ENCODE measurements at regions not wholly inside any gene's neighbourhood (a gene's known extent, or its start where the extent isn't known, plus 50 kb on each side); places are given as distances from the start of the nearest gene placed in this dataset.

GRCh38 chr12:89833337-89834252 is 125.0 kb upstream of the ATP2B1 start:
- Histone ChIP-seq H3K27ac (no peak overlapping the region), H3K4me3 (no peak overlapping the region), H3K36me3 (no peaks in the 10 kb centered on the region), H3K27me3 (ENCODE audit: low read depth) (no peaks in the 10 kb centered on the region), H3K9me3 (no peaks in the 10 kb centered on the region), H3K4me1 (no peaks in the 10 kb centered on the region)
- ATAC-seq, result no peak
- intact Hi-C loops (cut with DNase I), result no loop called here
- DNase-seq, result no peak
- TF ChIP-seq, protein P1, sequence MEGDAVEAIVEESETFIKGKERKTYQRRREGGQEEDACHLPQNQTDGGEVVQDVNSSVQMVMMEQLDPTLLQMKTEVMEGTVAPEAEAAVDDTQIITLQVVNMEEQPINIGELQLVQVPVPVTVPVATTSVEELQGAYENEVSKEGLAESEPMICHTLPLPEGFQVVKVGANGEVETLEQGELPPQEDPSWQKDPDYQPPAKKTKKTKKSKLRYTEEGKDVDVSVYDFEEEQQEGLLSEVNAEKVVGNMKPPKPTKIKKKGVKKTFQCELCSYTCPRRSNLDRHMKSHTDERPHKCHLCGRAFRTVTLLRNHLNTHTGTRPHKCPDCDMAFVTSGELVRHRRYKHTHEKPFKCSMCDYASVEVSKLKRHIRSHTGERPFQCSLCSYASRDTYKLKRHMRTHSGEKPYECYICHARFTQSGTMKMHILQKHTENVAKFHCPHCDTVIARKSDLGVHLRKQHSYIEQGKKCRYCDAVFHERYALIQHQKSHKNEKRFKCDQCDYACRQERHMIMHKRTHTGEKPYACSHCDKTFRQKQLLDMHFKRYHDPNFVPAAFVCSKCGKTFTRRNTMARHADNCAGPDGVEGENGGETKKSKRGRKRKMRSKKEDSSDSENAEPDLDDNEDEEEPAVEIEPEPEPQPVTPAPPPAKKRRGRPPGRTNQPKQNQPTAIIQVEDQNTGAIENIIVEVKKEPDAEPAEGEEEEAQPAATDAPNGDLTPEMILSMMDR (IDR thresholded peaks at IDR 0.05), result no peak

DNA sequence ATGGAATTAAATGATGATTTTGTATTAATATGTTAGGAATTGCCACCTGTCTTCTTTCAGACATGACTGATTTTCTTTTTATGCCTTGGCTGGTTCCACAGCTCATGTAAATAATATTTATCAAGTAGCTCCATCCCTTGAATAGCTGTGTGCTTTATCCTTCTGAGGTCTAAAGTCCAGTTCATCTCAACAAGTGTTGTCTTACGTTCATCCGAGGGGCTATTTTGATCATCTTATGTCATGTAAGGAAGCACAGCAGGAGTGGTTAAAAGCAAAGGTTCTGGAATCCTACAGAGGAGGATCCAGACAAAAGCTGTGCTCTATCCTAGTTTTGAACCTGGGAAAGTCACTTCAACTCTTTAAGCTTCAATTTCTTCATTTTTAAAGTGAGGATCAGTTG is 123.7 kb upstream of the ATP2B1 start:
- no peak for DNase-seq
- intact Hi-C loops (cut with DNase I), result no loop called here
- H3K4me3 ChIP-seq, result no peak overlapping the region
- H3K27me3 ChIP-seq (ENCODE audit: low read depth), result no peaks in the 10 kb centered on the region
- TF ChIP-seq, protein P1 (IDR thresholded peaks at IDR 0.05), result no peak
- H3K36me3 ChIP-seq, result no peaks in the 10 kb centered on the region
- H3K27ac ChIP-seq, result no peak overlapping the region
- no peak for ATAC-seq
- no peaks in the 10 kb centered on the region for H3K9me3 ChIP-seq
- no peaks in the 10 kb centered on the region for H3K4me1 ChIP-seq

DNA sequence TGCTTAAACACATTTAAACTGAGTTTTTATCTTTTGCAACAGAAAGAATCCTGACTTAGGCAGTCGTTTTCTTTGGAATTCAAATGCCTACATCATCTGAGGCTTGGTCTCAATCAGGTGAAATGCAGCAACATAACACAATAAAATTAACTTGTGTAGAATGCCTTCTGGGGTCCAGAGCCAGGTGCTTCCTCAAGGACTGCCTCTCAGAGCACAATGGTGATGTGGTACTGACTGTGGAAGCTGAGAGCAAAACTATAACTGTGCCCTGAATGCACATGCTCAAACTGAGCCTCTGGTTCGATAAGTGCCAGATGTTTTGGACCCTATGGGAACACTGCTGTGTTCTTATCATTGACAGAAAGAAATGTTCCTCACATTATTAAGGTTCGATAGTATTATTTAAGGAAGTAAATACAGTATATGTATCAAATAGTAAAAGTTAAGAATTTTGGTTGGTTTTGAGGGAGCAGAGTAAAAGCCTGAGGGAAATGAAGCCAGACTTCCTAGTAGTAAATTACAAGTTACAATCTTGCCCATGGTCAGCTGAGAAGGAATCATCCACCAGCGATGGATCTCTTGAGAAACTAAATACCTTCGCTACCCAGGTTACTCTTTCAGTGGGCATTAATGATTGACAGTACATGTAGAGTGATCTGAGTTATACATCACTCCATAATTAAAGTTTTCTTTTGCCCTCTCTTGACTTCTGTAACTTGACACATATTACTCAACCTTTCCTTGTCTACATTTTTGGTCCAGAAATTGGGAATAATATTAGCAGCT is 122.9 kb upstream of the ATP2B1 start:
- Histone ChIP-seq H3K9me3 (no peaks in the 10 kb centered on the region), H3K4me1 (no peaks in the 10 kb centered on the region), H3K27ac (no peak overlapping the region), H3K36me3 (no peaks in the 10 kb centered on the region), H3K27me3 (ENCODE audit: low read depth) (no peaks in the 10 kb centered on the region), H3K4me3 (no peak overlapping the region)
- ATAC-seq (no peak), DNase-seq (no peak)
- intact Hi-C loops (cut with DNase I), result no loop called here
- TF ChIP-seq, protein P1 (IDR thresholded peaks at IDR 0.05), result no peak

DNA sequence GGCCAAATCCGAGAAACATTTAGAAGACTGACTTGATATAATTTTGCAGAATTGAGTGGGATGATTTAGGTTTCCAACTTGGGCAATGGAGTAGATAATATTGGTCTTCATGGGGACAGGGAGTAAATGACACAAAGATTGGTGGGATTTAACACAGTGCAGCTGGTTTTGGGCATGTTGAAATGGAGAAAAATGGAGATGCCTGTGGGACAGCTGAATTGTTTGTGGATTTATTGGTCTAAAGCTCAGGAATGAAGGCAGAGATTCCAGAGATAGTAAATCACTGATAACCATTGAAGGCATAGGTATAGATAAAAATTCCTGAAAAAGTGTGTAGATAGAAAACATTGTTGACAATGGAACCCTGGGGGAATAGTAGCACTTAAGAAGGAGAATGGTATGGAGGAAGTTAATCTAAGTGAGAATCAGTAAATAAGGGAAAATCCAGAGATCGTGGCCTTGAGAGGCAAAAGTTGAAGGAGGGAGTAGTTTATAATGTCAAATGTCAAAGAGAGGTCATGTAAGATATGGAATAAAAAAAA is 120.9 kb upstream of the ATP2B1 start:
- no peak for DNase-seq
- ATAC-seq, result no peak
- Histone ChIP-seq H3K27ac (no peak overlapping the region), H3K36me3 (no peaks in the 10 kb centered on the region), H3K4me3 (no peak overlapping the region), H3K4me1 (no peaks in the 10 kb centered on the region), H3K27me3 (ENCODE audit: low read depth) (no peaks in the 10 kb centered on the region), H3K9me3 (no peaks in the 10 kb centered on the region)
- intact Hi-C loops (cut with DNase I), result no loop called here
- TF ChIP-seq, protein P1 (IDR thresholded peaks at IDR 0.05), result no peak

DNA sequence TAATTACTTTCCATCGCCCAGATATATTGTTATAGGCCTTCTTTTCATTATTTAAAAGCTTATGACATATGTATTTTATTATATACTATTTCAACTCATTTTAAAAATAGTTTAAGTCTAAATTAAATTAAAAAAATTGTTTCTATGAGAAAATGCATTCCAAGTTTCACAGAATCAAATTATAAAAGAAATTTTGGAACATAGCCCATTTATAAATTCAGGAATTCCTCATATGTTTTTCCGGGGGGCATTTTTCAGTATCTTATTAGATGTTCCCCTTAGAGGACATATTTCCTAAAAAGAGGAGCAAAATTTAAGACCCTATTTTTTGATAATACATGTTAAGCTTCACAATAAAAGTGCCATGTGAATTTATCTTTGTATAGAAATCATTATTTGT is 119.9 kb upstream of the ATP2B1 start:
- no peaks in the 10 kb centered on the region for H3K27me3 ChIP-seq (ENCODE audit: low read depth)
- no peak for ATAC-seq
- DNase-seq, result no peak
- H3K36me3 ChIP-seq, result no peaks in the 10 kb centered on the region
- H3K27ac ChIP-seq, result no peak overlapping the region
- H3K9me3 ChIP-seq, result no peaks in the 10 kb centered on the region
- intact Hi-C loops (cut with DNase I), result no loop called here
- H3K4me3 ChIP-seq, result no peak overlapping the region
- no peaks in the 10 kb centered on the region for H3K4me1 ChIP-seq
- TF ChIP-seq, protein P1 (IDR thresholded peaks at IDR 0.05), result no peak
